ENCODE measurements at regions not wholly inside any gene's neighbourhood (a gene's known extent, or its start where the extent isn't known, plus 50 kb on each side); places are given as distances from the start of the nearest gene placed in this dataset.

- TF ChIP-seq BHLHE40 (IDR thresholded peaks at IDR 0.05; ENCODE audit: low read depth, low read length): peak; percentile 72
- peak; percentile 99 for TF ChIP-seq CEBPB (IDR thresholded peaks at IDR 0.05; ENCODE audit: low read depth, low read length)
- TF ChIP-seq CHD1 (IDR thresholded peaks at IDR 0.05; ENCODE audit: low read depth, low read length): no peak
Observed at GRCh38 chr6:22113026-22113766, 183.6 kb downstream of the PRL start (continued).

- H2AK5ac ChIP-seq (ENCODE audit: low read depth, low read length): no peak overlapping the region
- ChIA-PET POLR2A (ENCODE audit: unreplicated experiment) (no interaction called here), CTCF (no interaction called here)
- no peaks in the 10 kb centered on the region for H4K20me1 ChIP-seq (ENCODE audit: insufficient read depth, low read length)
- no peak overlapping the region for H3K9ac ChIP-seq (ENCODE audit: low read depth, low read length)
- H2BK5ac ChIP-seq (ENCODE audit: low read depth, low read length, poor library complexity, severe bottlenecking): no peak overlapping the region
- ATAC-seq (ENCODE audit: low read depth) (no peak), DNase-seq (no peak)
- dilution Hi-C loops (cut with HindIII; ENCODE audit: low sequenced_read_pairs, unreplicated experiment) (no loop called here), intact Hi-C loops (cut with micrococcal nuclease) (loop anchor here (10.0 kb wide), 1 partner anchor 521 kb away; the partner anchor contains the start of gene SOX4), in situ Hi-C loops (cut with MboI; ENCODE audit: low sequenced_read_pairs) (no loop called here)
- H2AK9ac ChIP-seq (replicated peaks; ENCODE audit: low read depth, low read length, poor library complexity): no peak overlapping the region
- H3K36me3 ChIP-seq (ENCODE audit: control insufficient read depth, insufficient read depth, low read length): peaks cover 1% of the 10 kb centered on the region
- peaks cover 3% of the 10 kb centered on the region; the same call in 1 of the 2 replicates for H3K9me1 ChIP-seq (ENCODE audit: insufficient read depth, low read length)
- no peak overlapping the region for H3K18ac ChIP-seq (ENCODE audit: low read depth, low read length)
- H3K14ac ChIP-seq (replicated peaks; ENCODE audit: low read depth, low read length): no peak overlapping the region
- H3K4me1 ChIP-seq (ENCODE audit: control insufficient read depth, insufficient read depth, low read length): peaks cover 5% of the 10 kb centered on the region
- no CpG with 5 or more reads among the region's 5 CpGs for WGBS, 2 experiments (ENCODE audit: extremely low coverage in 2 of 2, insufficient read length in 1 of 2)
- no peak overlapping the region for H2BK20ac ChIP-seq (ENCODE audit: low read depth, low read length)
- no peak overlapping the region for H4K91ac ChIP-seq (ENCODE audit: insufficient read depth, low read depth, low read length)
- no peak overlapping the region for H2BK15ac ChIP-seq (ENCODE audit: low read depth, low read length)
- BruUV-seq (replicated peaks): no TSS peak
- H3K23ac ChIP-seq (ENCODE audit: low read depth, low read length): no peak overlapping the region
- no peak overlapping the region for H4K8ac ChIP-seq (ENCODE audit: low read depth in 2 of 2, low read length in 2 of 2)
- H2BK120ac ChIP-seq (ENCODE audit: low read depth, low read length): no peak overlapping the region; the same call in 1 of the 2 replicates
- H3K56ac ChIP-seq (ENCODE audit: extremely low read depth, insufficient read depth, low read length): no peak overlapping the region
- H2AFZ ChIP-seq (replicated peaks; ENCODE audit: low read length, poor library complexity): no peak overlapping the region
- H3K27me3 ChIP-seq (ENCODE audit: control insufficient read depth, insufficient read depth, low read length): no peaks in the 10 kb centered on the region
- TF ChIP-seq USF2 (IDR thresholded peaks at IDR 0.05; ENCODE audit: low read depth, low read length) (no peak), RAD21 (IDR thresholded peaks at IDR 0.05; ENCODE audit: low read length) (no peak), RFX5 (IDR thresholded peaks at IDR 0.05; ENCODE audit: low read depth, low read length) (no peak), MAZ (IDR thresholded peaks at IDR 0.05; ENCODE audit: borderline replicate concordance, low read depth, low read length) (no peak), POLR2A (IDR thresholded peaks at IDR 0.05; ENCODE audit: low read depth, low read length) (no peak), ELK1 (IDR thresholded peaks at IDR 0.05; ENCODE audit: borderline replicate concordance, low read depth, low read length) (no peak), CHD1 (IDR thresholded peaks at IDR 0.05; ENCODE audit: low read depth, low read length) (no peak), MAFK (IDR thresholded peaks at IDR 0.05; ENCODE audit: low read depth, low read length) (no peak), FOS (IDR thresholded peaks at IDR 0.05; ENCODE audit: low read depth, low read length) (no peak), NFE2L2 (IDR thresholded peaks at IDR 0.05; ENCODE audit: low read depth, low read length) (no peak), SMC3 (IDR thresholded peaks at IDR 0.05; ENCODE audit: low read depth, low read length) (no peak), CTCF (conservative IDR thresholded peaks at IDR 0.05; ENCODE audit: low read depth, low read length) (no peak)
- no peak overlapping the region for H3K4me2 ChIP-seq (ENCODE audit: low read depth, low read length)
- H4K5ac ChIP-seq (ENCODE audit: low read depth, low read length): no peak overlapping the region
- H3K4me3 ChIP-seq (ENCODE audit: insufficient read depth, low read depth, low read length): no peak overlapping the region
- H3K27ac ChIP-seq (ENCODE audit: insufficient read depth, low read length): no peak overlapping the region
- H3K4ac ChIP-seq (ENCODE audit: low read depth, low read length): no peak overlapping the region
- H3K79me1 ChIP-seq (ENCODE audit: low read depth in 1 of 2, low read length in 2 of 2): 0 out of 4 replicates have a peak, but pooled peaks cover 0 to 2% of the 10 kb centered on the region in 2 experiments
- H3K9me3 ChIP-seq (ENCODE audit: control insufficient read depth, insufficient read depth, low read length): no peaks in the 10 kb centered on the region
Observed at GRCh38 chr6:22115559-22115958, 181.3 kb downstream of the PRL start.
